Neural cell (in vitro differentiated cells): ENCODE measurements at regions not wholly inside any gene's neighbourhood (a gene's known extent, or its start where the extent isn't known, plus 50 kb on each side); places are given as distances from the start of the nearest gene placed in this dataset.

Experiments used
- POLR2AphosphoS5 ChIP-seq: IDR thresholded peaks from 2 replicates; pipeline ENCODE4 v1.6.1; 2012
- RAD21 ChIP-seq: fragments of 450-650 bp; conservative IDR thresholded peaks from 2 replicates; pipeline ENCODE4 v1.6.1; 2014; ENCODE audit warnings: antibody characterized with exemption, mild to moderate bottlenecking, moderate library complexity
- SMC3 ChIP-seq: fragments of 450-650 bp; conservative IDR thresholded peaks from 2 replicates; pipeline ENCODE4 v1.6.1; 2014; ENCODE audit warnings: antibody characterized with exemption, mild to moderate bottlenecking, moderate library complexity; ENCODE audit not compliant: poor library complexity
- TF ChIP-seq, protein P1 (sequence below): fragments of 450-650 bp; IDR thresholded peaks from 2 replicates; pipeline ENCODE4 v1.5.1; 2014; ENCODE audit warnings: antibody characterized with exemption, mild to moderate bottlenecking, moderate library complexity; ENCODE audit not compliant: poor library complexity, severe bottlenecking
- TF ChIP-seq, protein P2 (sequence below): IDR thresholded peaks from 2 replicates; pipeline ENCODE4 v1.6.1; 2012; ENCODE audit warnings: borderline replicate concordance

DNA sequence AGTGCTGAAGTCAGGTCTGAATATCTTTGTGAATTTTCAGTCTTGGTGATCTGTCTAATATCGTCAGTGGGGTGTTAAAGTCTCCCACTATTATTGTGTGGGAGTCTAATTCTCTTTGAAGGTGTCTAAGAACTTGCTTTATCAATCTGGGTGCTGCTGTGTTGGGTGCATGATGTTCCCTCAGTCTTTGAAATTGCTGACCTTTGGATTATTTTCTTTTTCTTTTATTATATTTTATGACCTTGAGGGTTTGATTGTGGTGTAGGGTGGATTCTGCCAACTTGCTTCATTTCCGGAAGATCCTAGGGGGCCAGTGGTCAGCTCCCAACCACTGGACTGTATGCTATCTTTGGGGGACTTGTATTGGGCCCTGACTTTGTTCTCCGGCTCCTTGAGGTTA is 415.3 kb downstream of the USP25 start:
- TF ChIP-seq, protein P1, sequence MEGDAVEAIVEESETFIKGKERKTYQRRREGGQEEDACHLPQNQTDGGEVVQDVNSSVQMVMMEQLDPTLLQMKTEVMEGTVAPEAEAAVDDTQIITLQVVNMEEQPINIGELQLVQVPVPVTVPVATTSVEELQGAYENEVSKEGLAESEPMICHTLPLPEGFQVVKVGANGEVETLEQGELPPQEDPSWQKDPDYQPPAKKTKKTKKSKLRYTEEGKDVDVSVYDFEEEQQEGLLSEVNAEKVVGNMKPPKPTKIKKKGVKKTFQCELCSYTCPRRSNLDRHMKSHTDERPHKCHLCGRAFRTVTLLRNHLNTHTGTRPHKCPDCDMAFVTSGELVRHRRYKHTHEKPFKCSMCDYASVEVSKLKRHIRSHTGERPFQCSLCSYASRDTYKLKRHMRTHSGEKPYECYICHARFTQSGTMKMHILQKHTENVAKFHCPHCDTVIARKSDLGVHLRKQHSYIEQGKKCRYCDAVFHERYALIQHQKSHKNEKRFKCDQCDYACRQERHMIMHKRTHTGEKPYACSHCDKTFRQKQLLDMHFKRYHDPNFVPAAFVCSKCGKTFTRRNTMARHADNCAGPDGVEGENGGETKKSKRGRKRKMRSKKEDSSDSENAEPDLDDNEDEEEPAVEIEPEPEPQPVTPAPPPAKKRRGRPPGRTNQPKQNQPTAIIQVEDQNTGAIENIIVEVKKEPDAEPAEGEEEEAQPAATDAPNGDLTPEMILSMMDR: no peak
- TF ChIP-seq POLR2AphosphoS5 (no peak), SMC3 (no peak), RAD21 (no peak)
- TF ChIP-seq, protein P2, sequence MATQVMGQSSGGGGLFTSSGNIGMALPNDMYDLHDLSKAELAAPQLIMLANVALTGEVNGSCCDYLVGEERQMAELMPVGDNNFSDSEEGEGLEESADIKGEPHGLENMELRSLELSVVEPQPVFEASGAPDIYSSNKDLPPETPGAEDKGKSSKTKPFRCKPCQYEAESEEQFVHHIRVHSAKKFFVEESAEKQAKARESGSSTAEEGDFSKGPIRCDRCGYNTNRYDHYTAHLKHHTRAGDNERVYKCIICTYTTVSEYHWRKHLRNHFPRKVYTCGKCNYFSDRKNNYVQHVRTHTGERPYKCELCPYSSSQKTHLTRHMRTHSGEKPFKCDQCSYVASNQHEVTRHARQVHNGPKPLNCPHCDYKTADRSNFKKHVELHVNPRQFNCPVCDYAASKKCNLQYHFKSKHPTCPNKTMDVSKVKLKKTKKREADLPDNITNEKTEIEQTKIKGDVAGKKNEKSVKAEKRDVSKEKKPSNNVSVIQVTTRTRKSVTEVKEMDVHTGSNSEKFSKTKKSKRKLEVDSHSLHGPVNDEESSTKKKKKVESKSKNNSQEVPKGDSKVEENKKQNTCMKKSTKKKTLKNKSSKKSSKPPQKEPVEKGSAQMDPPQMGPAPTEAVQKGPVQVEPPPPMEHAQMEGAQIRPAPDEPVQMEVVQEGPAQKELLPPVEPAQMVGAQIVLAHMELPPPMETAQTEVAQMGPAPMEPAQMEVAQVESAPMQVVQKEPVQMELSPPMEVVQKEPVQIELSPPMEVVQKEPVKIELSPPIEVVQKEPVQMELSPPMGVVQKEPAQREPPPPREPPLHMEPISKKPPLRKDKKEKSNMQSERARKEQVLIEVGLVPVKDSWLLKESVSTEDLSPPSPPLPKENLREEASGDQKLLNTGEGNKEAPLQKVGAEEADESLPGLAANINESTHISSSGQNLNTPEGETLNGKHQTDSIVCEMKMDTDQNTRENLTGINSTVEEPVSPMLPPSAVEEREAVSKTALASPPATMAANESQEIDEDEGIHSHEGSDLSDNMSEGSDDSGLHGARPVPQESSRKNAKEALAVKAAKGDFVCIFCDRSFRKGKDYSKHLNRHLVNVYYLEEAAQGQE: no peak
